KBM-7 (cell line): ENCODE measurements at regions not wholly inside any gene's neighbourhood (a gene's known extent, or its start where the extent isn't known, plus 50 kb on each side); places are given as distances from the start of the nearest gene placed in this dataset.
A peak's percentile ranks its signal among the peaks of the same experiment; 100 is the strongest.
"Not testable (repeated sequence)": the region's sequence is repeated elsewhere in the genome, so short reads cannot be mapped to it uniquely, and the experiment has no call there.

Experiments
- DNase-seq: peaks from one replicate; pipeline ENCODE4 v3.0.0-alpha.2; 2015
- in situ Hi-C: fragments of 300-500 bp; cut with MboI; formaldehyde crosslinking; loops from 2 replicates; pipeline ENCODE4 v1.14.3; 2020; ENCODE audit warnings: low sequenced_read_pairs, low pct_unique_long_range_greater_than_20kb, mixed read lengths

DNA sequence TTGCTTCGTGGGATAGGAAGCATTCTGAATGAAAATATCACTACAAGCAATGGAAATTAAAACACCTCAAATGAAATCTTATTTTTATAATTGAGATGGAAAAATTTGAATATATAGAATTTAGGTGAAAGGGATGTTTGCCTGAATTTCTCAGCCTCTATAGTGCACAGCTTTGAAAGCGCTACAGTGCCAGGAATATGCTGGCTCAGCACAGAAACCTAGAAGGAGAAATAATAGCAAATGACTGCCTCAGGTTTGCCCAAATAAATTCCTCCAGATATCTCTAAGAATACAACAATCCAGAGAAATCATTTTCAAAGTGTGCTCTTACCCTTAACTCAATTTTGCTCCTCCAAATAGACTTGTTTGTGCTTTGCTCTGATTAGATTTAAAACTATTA is 141.1 kb upstream of the ZNF385D start:
- DNase-seq = no peak
- in situ Hi-C loops = no loop called here

DNA sequence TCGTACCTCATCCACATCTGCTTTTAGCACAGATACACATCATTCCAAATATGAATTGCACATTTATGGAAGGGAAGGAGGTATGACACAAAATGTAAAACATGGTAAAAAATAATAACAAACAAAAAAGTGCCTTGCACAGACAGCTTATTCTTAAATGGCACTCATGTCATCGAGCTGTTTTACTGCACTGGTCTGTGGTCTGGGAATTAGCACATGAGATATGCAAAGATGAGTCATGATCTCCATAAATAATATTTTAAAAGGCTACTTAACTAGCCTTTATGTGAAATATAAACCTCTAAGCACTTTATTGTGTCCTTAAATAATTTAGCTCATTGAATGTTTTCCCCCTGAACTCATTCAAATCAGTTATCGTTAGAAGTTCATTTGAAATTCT is 142.2 kb upstream of the ZNF385D start:
- DNase-seq = no peak
- in situ Hi-C loops = no loop called here

DNA sequence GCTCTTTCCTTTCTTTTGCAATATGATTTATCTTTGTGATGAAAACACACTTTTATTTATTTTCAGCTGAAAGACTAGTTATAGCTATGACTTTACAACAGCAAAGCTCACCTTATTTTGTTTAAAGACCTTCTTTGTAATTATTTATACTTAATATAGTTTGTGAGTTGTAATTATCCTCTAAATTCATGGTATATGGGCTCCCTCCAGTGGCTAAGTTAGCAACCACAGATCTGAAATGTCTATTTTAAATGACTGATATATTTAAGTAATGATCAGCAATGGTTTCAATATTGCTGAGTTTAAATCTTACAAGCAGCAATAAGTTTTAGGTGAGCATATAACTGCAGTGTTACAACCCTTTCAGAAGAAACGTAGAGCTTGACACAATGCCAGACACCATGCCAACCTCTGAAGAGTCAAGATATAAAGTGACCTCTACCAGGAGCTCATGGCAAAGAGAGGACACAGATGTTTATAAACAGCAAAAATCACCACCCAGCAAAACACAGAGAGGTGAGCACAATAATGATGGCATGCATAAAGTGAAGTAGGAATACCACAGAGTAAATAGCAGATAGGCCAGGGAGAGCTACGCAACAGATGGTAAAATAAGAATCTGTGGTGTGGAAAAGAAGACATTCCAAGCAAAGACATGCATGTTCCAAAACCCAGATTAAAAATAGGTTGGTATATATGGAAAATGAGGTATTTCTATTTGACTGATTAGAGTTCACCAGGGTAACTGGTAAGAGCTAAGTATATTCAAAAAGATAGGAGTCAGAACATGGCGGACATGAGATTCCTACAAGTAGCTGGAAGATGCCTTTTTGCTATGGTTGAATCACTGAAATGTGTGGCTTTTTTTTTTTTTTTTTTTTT is 143.7 kb upstream of the ZNF385D start:
- DNase-seq = peak; percentile 19
- in situ Hi-C loops = no loop called here

DNA sequence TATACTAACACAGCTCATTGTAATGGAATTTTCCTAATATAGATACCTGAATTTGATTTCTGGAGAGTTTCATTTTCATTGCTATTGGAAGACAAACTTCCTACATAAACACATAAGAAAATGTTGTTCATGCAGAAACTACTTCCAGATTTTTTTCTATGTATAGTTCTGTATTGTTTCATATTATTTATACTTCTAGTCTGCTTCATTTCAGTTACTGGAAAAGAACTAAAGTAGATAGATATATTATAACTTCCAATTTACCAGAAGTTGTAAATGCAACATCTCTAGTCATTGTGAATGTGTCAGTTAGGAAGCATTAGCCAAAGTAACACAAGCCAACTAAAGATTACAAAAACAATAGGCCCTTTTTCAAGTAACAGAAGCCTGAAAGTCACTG is 147.3 kb upstream of the ZNF385D start:
- no peak for DNase-seq
- in situ Hi-C loops = no loop called here

- in situ Hi-C loops = no loop called here
- DNase-seq = no peak
Observed at GRCh38 chr3:21901484-21901883, 150.5 kb upstream of the ZNF385D start.

- DNase-seq = no peak
- in situ Hi-C loops = no loop called here
Observed at GRCh38 chr3:21902956-21903355, 151.9 kb upstream of the ZNF385D start.

DNA sequence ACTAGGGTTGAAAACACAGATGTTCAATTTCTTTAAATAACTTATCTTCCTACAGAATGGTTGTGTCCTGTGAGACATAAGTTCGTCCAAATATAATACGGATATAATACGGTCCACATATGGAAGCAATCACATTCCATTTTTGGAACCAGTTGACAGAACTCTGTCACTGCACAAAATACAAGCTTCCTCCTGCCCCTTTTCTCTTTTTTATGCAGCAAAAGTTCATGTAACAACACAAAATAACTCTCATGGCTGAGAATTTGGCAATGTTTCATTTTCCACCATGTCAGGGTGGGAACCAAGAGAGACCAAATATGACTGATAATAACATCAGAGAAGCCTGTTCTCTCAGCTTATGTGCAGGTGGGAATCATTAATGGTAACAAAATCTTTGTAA is 158.1 kb upstream of the ZNF385D start:
- no peak for DNase-seq
- in situ Hi-C loops = no loop called here

DNA sequence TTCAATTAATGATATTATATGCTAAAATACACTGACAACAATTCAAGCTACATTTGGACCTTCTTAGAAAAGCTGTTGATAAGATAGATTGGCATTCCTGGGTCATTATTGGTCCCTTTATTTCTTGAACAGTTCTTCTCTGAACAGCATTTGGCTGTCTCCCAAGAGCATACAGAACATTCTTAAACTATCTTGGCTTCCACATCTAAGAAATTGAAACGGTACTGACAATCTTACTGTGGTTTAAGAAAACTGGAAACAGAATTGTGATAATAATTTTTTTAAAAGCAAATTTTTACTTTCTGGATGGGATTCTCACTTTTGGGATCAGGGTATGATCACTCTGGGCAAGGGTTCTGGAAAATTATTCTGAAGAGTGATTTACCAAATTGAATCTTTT is 161.7 kb upstream of the ZNF385D start:
- in situ Hi-C loops = no loop called here
- no peak for DNase-seq

- in situ Hi-C loops = no loop called here
- no peak for DNase-seq
Observed at GRCh38 chr3:21913791-21914190, 162.8 kb upstream of the ZNF385D start.

DNA sequence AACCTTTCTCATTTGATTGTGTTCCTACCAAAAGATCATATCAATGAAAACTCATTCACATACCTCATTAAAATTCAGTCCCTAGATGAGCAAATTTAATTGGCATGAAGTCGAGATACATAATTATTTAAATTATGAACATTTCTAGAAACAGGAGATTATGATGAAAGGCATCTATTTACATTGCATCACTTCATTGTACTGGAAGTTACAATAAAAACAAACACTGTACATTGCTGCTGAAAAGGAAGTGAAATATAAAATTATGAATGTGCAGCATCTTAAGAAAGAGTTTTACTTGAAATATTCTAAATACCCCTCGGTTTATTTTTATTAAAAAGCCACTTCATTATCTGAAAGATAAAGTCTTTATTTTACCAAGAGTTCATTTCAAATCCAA is 163.4 kb upstream of the ZNF385D start:
- no peak for DNase-seq
- in situ Hi-C loops = no loop called here

- DNase-seq = no peak
- in situ Hi-C loops = no loop called here
Observed at GRCh38 chr3:21919383-21919782, 168.4 kb upstream of the ZNF385D start.

DNA sequence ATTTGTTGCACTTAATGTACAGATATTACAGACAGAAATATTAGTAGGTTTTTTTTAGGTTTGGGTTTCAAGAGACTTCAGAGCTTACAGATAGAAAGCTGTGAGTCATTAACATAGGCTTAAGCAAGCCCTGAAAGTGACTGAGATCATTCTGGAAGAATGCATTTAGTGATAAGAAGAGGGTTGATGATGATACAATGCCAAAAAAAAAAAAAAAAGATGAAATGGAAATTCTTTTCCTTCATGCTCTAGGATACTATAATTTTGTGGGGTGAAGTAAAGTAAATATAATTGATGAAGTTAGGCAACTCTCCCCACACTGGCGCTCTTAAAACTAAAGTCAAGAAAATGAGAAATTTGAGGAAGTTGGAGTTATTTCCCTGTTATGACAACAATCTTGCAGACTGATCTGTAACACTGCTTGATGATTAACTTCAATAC is 169.4 kb upstream of the ZNF385D start:
- in situ Hi-C loops = no loop called here
- no peak for DNase-seq

DNA sequence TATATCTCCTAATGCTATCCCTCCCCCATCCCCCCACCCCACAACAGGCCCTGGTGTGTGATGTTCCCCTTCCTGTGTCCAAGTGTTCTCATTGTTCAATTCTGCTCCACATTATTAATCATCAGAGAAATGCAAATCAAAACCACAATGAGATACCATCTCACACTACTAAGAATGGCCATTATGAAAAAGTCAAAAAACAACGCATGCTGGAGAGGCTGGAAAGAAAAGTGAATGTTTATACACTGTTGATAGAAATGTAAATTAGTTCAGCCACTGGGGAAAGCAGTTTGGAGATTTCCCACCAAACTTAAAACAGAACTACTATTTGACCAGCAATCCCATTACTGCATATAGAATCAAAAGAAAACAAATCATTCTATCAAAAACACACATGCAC is 172.1 kb upstream of the ZNF385D start:
- in situ Hi-C loops = not testable (repeated sequence)

DNA sequence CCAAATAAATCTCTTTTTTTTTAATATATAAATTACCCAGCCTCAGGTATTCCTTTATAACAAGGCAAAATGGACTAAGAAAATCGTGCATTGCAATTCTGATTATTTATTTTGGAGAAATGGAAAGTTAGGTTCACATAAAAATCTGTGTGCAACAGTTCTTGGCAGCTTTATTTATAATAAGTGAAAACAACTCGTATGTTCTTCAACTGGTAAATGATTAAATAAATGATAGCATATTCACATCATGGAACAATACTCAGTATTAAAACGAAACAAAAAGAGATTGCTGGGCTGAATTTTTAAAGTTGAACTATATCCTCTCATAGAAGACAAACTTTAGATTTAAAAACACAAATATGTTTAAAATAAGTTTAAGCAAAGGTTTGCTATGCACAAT is 176.3 kb upstream of the ZNF385D start:
- in situ Hi-C loops = no loop called here
- no peak for DNase-seq

More for the DNA sequence above, 172.1 kb upstream of the ZNF385D start:
- DNase-seq = not testable (repeated sequence)

DNA sequence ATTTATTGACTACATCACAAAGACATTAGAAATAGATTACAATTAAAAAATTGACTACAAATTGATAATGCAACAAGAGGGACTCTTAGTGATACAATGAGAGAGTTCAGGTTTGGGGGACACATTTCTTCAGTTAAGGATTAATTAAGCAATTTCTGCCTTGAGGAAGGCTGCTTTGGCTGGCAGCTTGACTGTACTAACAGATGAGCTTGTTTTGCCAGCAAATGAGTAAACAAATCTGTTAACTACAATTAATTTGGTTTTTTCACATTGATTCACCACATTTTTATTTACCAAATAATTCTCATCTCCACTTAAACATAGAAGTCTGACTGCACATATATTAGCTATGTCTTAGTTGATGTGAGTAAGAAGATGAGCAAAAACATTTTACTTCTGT is 183.6 kb upstream of the ZNF385D start:
- DNase-seq = no peak
- in situ Hi-C loops = no loop called here

DNA sequence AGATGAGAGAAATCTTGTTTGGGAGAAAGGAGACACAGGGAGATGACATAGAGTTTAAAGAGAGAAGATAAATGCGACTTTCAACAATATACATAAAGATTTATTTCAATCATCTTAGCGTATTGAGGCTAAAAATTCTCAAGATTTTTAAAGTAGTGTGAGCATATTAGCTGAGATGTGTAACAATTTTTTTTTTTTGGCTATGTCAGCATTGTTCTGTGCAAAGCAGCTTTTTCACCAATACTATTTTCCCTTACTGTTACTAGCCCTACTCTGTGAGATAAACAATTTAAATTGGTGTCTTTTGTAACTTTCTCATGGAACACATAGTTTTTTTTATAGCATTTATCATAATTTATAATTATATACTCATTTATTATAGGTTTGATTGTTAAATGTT is 185.2 kb upstream of the ZNF385D start:
- no peak for DNase-seq
- in situ Hi-C loops = no loop called here

DNA sequence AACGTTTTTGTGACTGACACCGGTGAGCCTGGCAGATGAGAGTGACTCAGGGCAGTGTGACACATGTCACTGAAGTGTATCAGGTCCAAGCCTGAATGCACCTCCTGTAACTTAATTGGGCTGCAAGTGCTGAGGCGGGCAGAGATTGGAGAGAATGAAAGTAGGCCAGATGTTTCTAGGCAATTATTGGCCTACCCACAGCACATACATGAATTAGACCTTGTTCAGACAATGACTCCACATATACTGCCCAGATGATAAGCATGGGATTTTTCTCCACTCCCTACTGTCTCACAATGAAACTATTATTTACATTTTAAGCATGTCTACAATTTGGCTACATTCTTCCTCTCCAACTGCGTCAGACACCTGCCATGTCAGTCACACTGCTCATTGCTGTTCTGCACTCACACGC is 187.3 kb upstream of the ZNF385D start:
- in situ Hi-C loops = no loop called here
- DNase-seq = no peak

- no peak for DNase-seq
- in situ Hi-C loops = no loop called here
Observed at GRCh38 chr3:21942328-21942727, 191.3 kb upstream of the ZNF385D start.

DNA sequence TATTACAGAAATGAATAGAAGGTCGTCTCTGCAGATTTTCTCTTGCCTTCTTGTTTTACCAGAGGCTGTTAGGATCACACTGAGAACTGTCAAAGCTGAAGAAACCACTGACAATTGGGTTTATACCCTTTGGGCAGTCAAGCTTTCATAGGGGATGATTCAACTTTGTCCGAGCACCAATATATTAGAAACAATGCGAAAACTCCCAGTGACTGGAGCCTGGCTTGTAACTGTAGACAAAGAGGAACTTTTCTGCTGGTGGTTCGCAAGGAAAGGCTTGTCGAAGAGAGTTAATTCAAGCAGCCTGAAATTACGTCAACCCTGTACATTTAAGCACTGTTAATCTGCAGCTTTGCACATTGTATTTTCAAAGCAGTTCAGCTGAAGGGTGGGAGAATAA is 193.2 kb upstream of the ZNF385D start:
- in situ Hi-C loops = no loop called here

GRCh38 chr3:21952856-21953255 is 201.8 kb upstream of the ZNF385D start:
- DNase-seq = no peak
- in situ Hi-C loops = no loop called here

More for the DNA sequence above, 193.2 kb upstream of the ZNF385D start:
- DNase-seq = no peak

- in situ Hi-C loops = no loop called here
- no peak for DNase-seq
Observed at GRCh38 chr3:21954709-21955108, 203.7 kb upstream of the ZNF385D start.
